ENCODE measurements at regions not wholly inside any gene's neighbourhood (a gene's known extent, or its start where the extent isn't known, plus 50 kb on each side); places are given as distances from the start of the nearest gene placed in this dataset.

DNA sequence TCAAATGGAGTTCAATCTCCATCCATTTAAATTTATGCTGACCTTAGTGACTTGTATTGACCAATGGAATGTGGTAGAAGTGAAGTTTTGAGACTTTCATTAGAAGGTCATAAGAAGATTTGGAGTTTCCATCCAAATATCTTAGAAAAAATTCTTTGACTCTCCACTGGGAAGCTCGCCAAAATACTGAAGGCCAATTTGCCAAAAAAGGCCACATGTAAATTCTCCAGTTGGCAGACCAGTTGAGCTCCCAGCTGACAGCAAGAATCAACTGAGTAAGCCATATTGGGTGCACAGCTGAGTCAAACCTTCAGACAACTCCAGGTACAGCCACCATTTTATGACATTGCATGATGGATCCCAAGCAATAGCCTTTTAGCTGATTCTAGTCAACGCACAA, 228.3 kb upstream of the SETBP1 start:
- TF ChIP-seq TAF1 (IDR thresholded peaks at IDR 0.05; ENCODE audit: borderline replicate concordance, low read depth, low read length) (no peak), POLR2A (IDR thresholded peaks at IDR 0.05; ENCODE audit: low read depth, low read length) (no peak), POLR2AphosphoS5 (IDR thresholded peaks at IDR 0.05; ENCODE audit: low read depth, low read length) (no peak)
